ENCODE measurements at regions not wholly inside any gene's neighbourhood (a gene's known extent, or its start where the extent isn't known, plus 50 kb on each side); places are given as distances from the start of the nearest gene placed in this dataset.
"Not testable (repeated sequence)": the region's sequence is repeated elsewhere in the genome, so short reads cannot be mapped to it uniquely, and the experiment has no call there.

DNA sequence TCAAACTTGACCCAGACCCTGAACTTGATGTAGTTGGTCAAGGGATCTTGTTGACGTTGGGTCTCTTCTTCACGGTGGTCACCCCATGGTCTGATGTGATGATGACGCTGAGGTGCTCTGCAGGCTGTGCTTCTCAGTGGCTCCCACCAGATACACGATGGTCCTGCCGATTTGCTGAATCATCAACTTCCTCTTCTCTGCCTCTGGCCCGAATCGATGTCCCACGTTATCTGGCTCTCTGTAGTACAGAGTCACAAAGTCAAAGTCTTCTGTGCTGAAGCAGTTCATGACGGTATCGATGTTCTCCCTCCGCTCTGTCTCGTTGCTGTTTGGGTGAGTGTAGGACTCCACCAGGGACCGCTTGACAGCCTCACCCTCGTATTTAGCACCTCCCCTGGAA, 58.5 kb upstream of the ZNF195 start:
- DNase-seq, result not testable (repeated sequence)

DNA sequence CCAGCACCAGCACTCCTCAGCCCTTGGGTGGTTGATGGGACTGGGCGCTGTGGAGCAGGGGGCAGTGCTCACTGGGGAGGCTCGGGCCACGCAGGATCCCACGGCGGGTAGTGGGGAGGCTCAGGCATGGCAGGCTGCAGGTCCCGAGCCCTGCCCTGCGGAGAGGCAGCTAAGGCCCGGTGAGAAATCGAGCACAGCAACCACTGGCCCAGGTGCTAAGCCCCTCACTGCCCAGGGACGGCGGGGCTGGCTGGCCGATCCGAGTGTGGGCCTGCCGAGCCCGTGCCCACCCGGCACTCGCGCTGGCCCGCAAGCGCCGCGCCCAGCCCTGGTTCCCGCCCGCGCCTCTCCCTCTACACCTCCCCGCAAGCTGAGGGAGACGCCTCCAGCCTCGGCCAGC, 56.0 kb upstream of the ZNF195 start:
- DNase-seq, result no peak

DNA sequence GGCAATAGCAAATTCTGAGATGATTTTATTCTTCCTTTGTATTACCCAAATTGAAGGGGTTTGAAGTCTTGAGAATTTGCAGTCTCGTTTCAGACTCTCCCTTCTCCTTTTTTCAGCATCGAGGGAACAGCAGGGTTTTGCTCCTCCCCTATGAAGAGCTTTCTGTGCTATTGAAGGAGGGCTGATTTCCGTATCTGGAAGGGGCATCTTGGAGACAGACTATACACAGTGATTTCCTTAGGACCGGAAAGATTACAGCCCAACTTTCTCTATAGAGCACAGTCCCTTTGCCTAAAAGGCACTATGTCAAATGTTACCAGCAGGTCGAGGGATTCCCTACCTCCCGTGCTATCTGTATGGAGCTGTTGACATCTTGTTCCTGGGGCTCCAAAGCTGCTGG, 50.2 kb upstream of the ZNF195 start:
- DNase-seq, result not testable (repeated sequence)

Measured in stimulated activated CD4-positive, alpha-beta T cell treated with anti-CD3 and anti-CD28 coated beads, Interleukin-2, amount 100 ng/mL, for 48 hours (primary cell).